H1 (cell line): ENCODE measurements at regions not wholly inside any gene's neighbourhood (a gene's known extent, or its start where the extent isn't known, plus 50 kb on each side); places are given as distances from the start of the nearest gene placed in this dataset.

Experiments used
- CTCF ChIA-PET: fragments of 300-600 bp; sonication (Branson Sonifier 250); formaldehyde crosslinking; loops from one replicate; lab custom pipeline; 2021; ENCODE audit not compliant: partially characterized antibody; lab: Charles Lee
- POLR2A ChIA-PET: fragments of 300-600 bp; sonication (Branson Sonifier 250); formaldehyde crosslinking; loops from one replicate; lab custom pipeline; 2021; ENCODE audit warnings: inconsistent platforms; ENCODE audit not compliant: partially characterized antibody; lab: Charles Lee
- DNase-seq, 2 experiments: peaks; one replicate each; pipeline versions ENCODE4 v3.0.0 to v3.0.0-alpha.2; 2010 to 2022; ENCODE audit warnings: low spot score in 2 of 2, low read depth in 1 of 2, mixed read lengths in 1 of 2
- FAIRE-seq: peaks from 2 replicates; lab custom pipeline; 2011; peaks lifted over from hg19 to GRCh38; lab: Jason Lieb, UNC
- H2AFZ ChIP-seq: 2 replicates; pipeline ENCODE4 v1.8.1; 2012; ENCODE audit warnings: low read length, inconsistent platforms
- H2AK5ac ChIP-seq: 2 replicates; pipeline ENCODE4 v1.6.1; 2013; ENCODE audit warnings: low read depth, low read length
- H2BK120ac ChIP-seq: replicated peaks from 2 replicates; pipeline ENCODE3; 2013; ENCODE audit warnings: low read depth, low read length, inconsistent platforms
- H2BK12ac ChIP-seq: 2 replicates; pipeline ENCODE4 v1.6.1; 2013; ENCODE audit warnings: low read depth, low read length
- H2BK15ac ChIP-seq: 2 replicates; pipeline ENCODE4 v1.6.1; 2013; ENCODE audit warnings: low read length
- H2BK20ac ChIP-seq: 2 replicates; pipeline ENCODE4 v1.6.1; 2013; ENCODE audit warnings: low read length
- H2BK5ac ChIP-seq: 2 replicates; pipeline ENCODE4 v1.6.1; 2013; ENCODE audit warnings: low read depth, low read length
- H3K14ac ChIP-seq: 2 replicates; pipeline ENCODE4 v1.6.1; 2013; ENCODE audit warnings: inconsistent platforms; ENCODE audit not compliant: insufficient read length
- H3K18ac ChIP-seq: 2 replicates; pipeline ENCODE4 v1.6.1; 2013; ENCODE audit warnings: low read length; ENCODE audit errors: extremely low read depth
- H3K23ac ChIP-seq: 2 replicates; pipeline ENCODE4 v1.6.1; 2013; ENCODE audit warnings: inconsistent platforms; ENCODE audit not compliant: insufficient read length
- H3K23me2 ChIP-seq: 2 replicates; pipeline ENCODE4 v1.6.1; 2013; ENCODE audit warnings: low read depth, low read length
- H3K27ac ChIP-seq: 2 replicates; pipeline ENCODE4 v1.6.1; 2011; ENCODE audit warnings: low read depth, low read length, inconsistent platforms
- H3K27me3 ChIP-seq, 4 experiments: replicated peaks in 1 of 4; 1 replicate in 1 of 4; 2 replicates in 3 of 4; pipeline versions ENCODE4 v1.6.1 to v1.8.1; 2011 to 2013; ENCODE audit warnings: low read length in 3 of 4, mild to moderate bottlenecking in 3 of 4, inconsistent platforms in 2 of 4, mixed read lengths in 2 of 4, moderate library complexity in 1 of 4; ENCODE audit not compliant: control insufficient read depth in 3 of 4, insufficient read depth in 3 of 4; ENCODE audit errors: extremely low read depth in 1 of 4
- H3K36me3 ChIP-seq, 4 experiments: 2 replicates each; pipeline versions ENCODE4 v1.6.1 to v1.8.1; 2011 to 2013; ENCODE audit warnings: mild to moderate bottlenecking in 4 of 4, low read length in 3 of 4, moderate library complexity in 2 of 4, control low read depth in 1 of 4, inconsistent platforms in 1 of 4; ENCODE audit not compliant: insufficient read depth in 4 of 4, control insufficient read depth in 2 of 4
- H3K4ac ChIP-seq: replicated peaks from 2 replicates; pipeline ENCODE3; 2013; ENCODE audit warnings: low read length, low read depth, mixed read lengths, inconsistent platforms; ENCODE audit not compliant: insufficient read length
- H3K4me1 ChIP-seq, 4 experiments: replicated peaks in 1 of 4; 1 replicate in 1 of 4; 2 replicates in 3 of 4; pipeline versions ENCODE4 v1.6.1 to v1.8.1; 2011 to 2013; ENCODE audit warnings: low read length in 3 of 4, inconsistent platforms in 2 of 4, mixed read lengths in 1 of 4; ENCODE audit not compliant: insufficient read depth in 4 of 4, control insufficient read depth in 3 of 4
- H3K4me2 ChIP-seq, 2 experiments: 2 replicates each; pipeline versions ENCODE4 v1.6.1 to v1.8.1; 2011 to 2013; ENCODE audit warnings: low read depth in 2 of 2, low read length in 2 of 2, control low read depth in 1 of 2, inconsistent platforms in 1 of 2, mild to moderate bottlenecking in 1 of 2; ENCODE audit not compliant: insufficient read depth in 1 of 2
- H3K4me3 ChIP-seq, 4 experiments: fragments of 200-600, 300-600 bp in 1 of 4; sonication (generic), shearing (Covaris generic), sonication (Bioruptor Twin) in 1 of 4; 2 replicates each; pipeline versions ENCODE4 v1.5.1 to v1.8.1; 2011 to 2016; ENCODE audit warnings: low read length in 4 of 4, low read depth in 3 of 4, control low read depth in 2 of 4, inconsistent platforms in 2 of 4, mild to moderate bottlenecking in 2 of 4, mixed read lengths in 1 of 4, moderate library complexity in 1 of 4; ENCODE audit not compliant: insufficient read depth in 2 of 4; ENCODE audit errors: extremely low read depth in 1 of 4
- H3K56ac ChIP-seq: replicated peaks from 2 replicates; pipeline ENCODE3; 2013; ENCODE audit warnings: low read depth, mild to moderate bottlenecking, mixed read lengths, low read length, inconsistent platforms; ENCODE audit not compliant: insufficient read length
- H3K79me1 ChIP-seq: 2 replicates; pipeline ENCODE4 v1.6.1; 2013; ENCODE audit warnings: low read depth, low read length, control low read depth
- H3K79me2 ChIP-seq, 2 experiments: 2 replicates each; pipeline versions ENCODE4 v1.6.1 to v1.8.1; 2012 to 2013; ENCODE audit warnings: low read length in 2 of 2, mild to moderate bottlenecking in 2 of 2, inconsistent platforms in 1 of 2; ENCODE audit not compliant: insufficient read depth in 2 of 2, control insufficient read depth in 1 of 2
- H3K9ac ChIP-seq, 4 experiments: replicated peaks in 1 of 4; 1 replicate in 1 of 4; 2 replicates in 3 of 4; pipeline versions ENCODE4 v1.6.1 to v1.8.1; 2011 to 2013; ENCODE audit warnings: low read depth in 3 of 4, low read length in 3 of 4, control low read depth in 2 of 4, mild to moderate bottlenecking in 2 of 4, moderate library complexity in 2 of 4, inconsistent platforms in 1 of 4; ENCODE audit errors: extremely low read depth in 1 of 4
- H3K9me3 ChIP-seq, 2 experiments: 2 replicates each; pipeline versions ENCODE4 v1.6.1 to v1.8.1; 2012 to 2013; ENCODE audit warnings: mild to moderate bottlenecking in 2 of 2, moderate library complexity in 2 of 2, control low read depth in 1 of 2, inconsistent platforms in 1 of 2, low read depth in 1 of 2, low read length in 1 of 2, mixed read lengths in 1 of 2; ENCODE audit not compliant: insufficient read depth in 2 of 2
- H4K20me1 ChIP-seq, 2 experiments: replicated peaks in 1 of 2; 2 replicates each; pipeline versions ENCODE3 to v1.8.1; 2011 to 2013; ENCODE audit warnings: inconsistent platforms in 2 of 2, low read length in 2 of 2, mild to moderate bottlenecking in 1 of 2; ENCODE audit not compliant: insufficient read depth in 2 of 2, control insufficient read depth in 1 of 2
- H4K5ac ChIP-seq: 2 replicates; pipeline ENCODE4 v1.6.1; 2013; ENCODE audit warnings: low read length, low read depth, mixed read lengths, inconsistent platforms; ENCODE audit not compliant: insufficient read length
- H4K8ac ChIP-seq: 2 replicates; pipeline ENCODE4 v1.8.0; 2013; ENCODE audit warnings: mild to moderate bottlenecking, moderate library complexity, low read length, inconsistent platforms; ENCODE audit not compliant: insufficient read depth; ENCODE audit errors: extremely low read depth
- H4K91ac ChIP-seq: replicated peaks from 2 replicates; pipeline ENCODE3; 2013; ENCODE audit warnings: low read length, mixed read lengths, inconsistent platforms; ENCODE audit not compliant: insufficient read length
- BRCA1 ChIP-seq: IDR thresholded peaks from 2 replicates; pipeline ENCODE4 v1.6.1; 2012; ENCODE audit warnings: low read depth, low read length, improper control_type of control experiment
- CHD2 ChIP-seq: IDR thresholded peaks from 2 replicates; pipeline ENCODE4 v1.6.1; 2012; ENCODE audit warnings: low read length, improper control_type of control experiment
- CTBP2 ChIP-seq: IDR thresholded peaks from 2 replicates; pipeline ENCODE4 v1.7.0; 2011; ENCODE audit warnings: borderline replicate concordance, mild to moderate bottlenecking, moderate library complexity, mixed read lengths, low read length; ENCODE audit not compliant: insufficient read depth, insufficient read length
- GABPA ChIP-seq: IDR thresholded peaks from 2 replicates; pipeline ENCODE4 v1.6.1; 2011; ENCODE audit warnings: mild to moderate bottlenecking, low read length, moderate library complexity, borderline replicate concordance; ENCODE audit not compliant: insufficient read depth
- KDM4A ChIP-seq: IDR thresholded peaks from one replicate; pipeline ENCODE4 v1.7.1; 2012; ENCODE audit warnings: low read depth, mild to moderate bottlenecking, moderate library complexity, low read length, inconsistent platforms; ENCODE audit not compliant: severe bottlenecking
- POLR2A ChIP-seq, 2 experiments: IDR thresholded peaks; 1 replicate in 1 of 2; 2 replicates in 1 of 2; pipeline ENCODE4 v1.6.1; 2011; ENCODE audit warnings: low read depth in 2 of 2, low read length in 2 of 2, mild to moderate bottlenecking in 2 of 2; ENCODE audit errors: control extremely low read depth in 1 of 2
- POLR2AphosphoS5 ChIP-seq: IDR thresholded peaks from 2 replicates; pipeline ENCODE4 v1.6.1; 2011; ENCODE audit warnings: low read depth, low read length
- POU5F1 ChIP-seq: IDR thresholded peaks from 2 replicates; pipeline ENCODE4 v1.6.1; 2011; ENCODE audit warnings: low read depth, mild to moderate bottlenecking, low read length, moderate library complexity
- RAD21 ChIP-seq, 2 experiments: IDR thresholded peaks in 1 of 2; conservative IDR thresholded peaks in 1 of 2; 2 replicates each; pipeline ENCODE4 v1.6.1; 2011; ENCODE audit warnings: low read depth in 2 of 2, low read length in 2 of 2, improper control_type of control experiment in 1 of 2, inconsistent platforms in 1 of 2, mild to moderate bottlenecking in 1 of 2, moderate library complexity in 1 of 2
- RFX5 ChIP-seq: IDR thresholded peaks from 2 replicates; pipeline ENCODE4 v1.6.1; 2011; ENCODE audit warnings: low read depth, low read length, improper control_type of control experiment, borderline replicate concordance
- SP1 ChIP-seq: IDR thresholded peaks from 2 replicates; pipeline ENCODE4 v1.6.1; 2011; ENCODE audit warnings: low read depth, low read length
- SP2 ChIP-seq: IDR thresholded peaks from 2 replicates; pipeline ENCODE4 v1.6.1; 2012; ENCODE audit warnings: mild to moderate bottlenecking, low read length, inconsistent platforms
- TAF1 ChIP-seq: IDR thresholded peaks from 2 replicates; pipeline ENCODE4 v1.6.1; 2011; ENCODE audit warnings: mild to moderate bottlenecking, low read depth, low read length
- TCF12 ChIP-seq: IDR thresholded peaks from 2 replicates; pipeline ENCODE4 v1.6.1; 2011; ENCODE audit warnings: low read depth, mild to moderate bottlenecking, low read length
- YY1 ChIP-seq: IDR thresholded peaks from 2 replicates; pipeline ENCODE4 v1.6.1; 2011; ENCODE audit warnings: low read depth, mild to moderate bottlenecking, low read length
- ZNF274 ChIP-seq: IDR thresholded peaks from 2 replicates; pipeline ENCODE4 v1.7.0; 2012; ENCODE audit warnings: low read length, borderline replicate concordance; ENCODE audit errors: extremely low read depth

GRCh38 chr7:11224535-11224934 lies 250.9 kb downstream of the PHF14 start:
- H4K5ac ChIP-seq, result no peak overlapping the region
- H3K14ac ChIP-seq, result no peak overlapping the region
- H2BK15ac ChIP-seq, result no peak overlapping the region
- H3K79me2 ChIP-seq, result no peaks in the 10 kb centered on the region
- H3K4me3 ChIP-seq, result no peak overlapping the region
- TF ChIP-seq CTBP2 (no peak), POLR2AphosphoS5 (no peak), POU5F1 (no peak), POLR2A (IDR thresholded peaks at IDR 0.05; ENCODE audit: control extremely low read depth in 1 of 2, low read depth in 2 of 2, low read length in 2 of 2) (no peak), SP1 (no peak), TAF1 (no peak), ZNF274 (no peak), CHD2 (no peak), YY1 (no peak), TCF12 (no peak), SP2 (no peak), KDM4A (no peak), GABPA (no peak), BRCA1 (no peak), RAD21 (IDR thresholded peaks at IDR 0.05 in 1 of 2, conservative IDR thresholded peaks at IDR 0.05 in 1 of 2; ENCODE audit: low read depth in 2 of 2, low read length in 2 of 2) (no peak), RFX5 (no peak)
- no peaks in the 10 kb centered on the region for H3K27me3 ChIP-seq
- no peaks in the 10 kb centered on the region for H3K4me1 ChIP-seq
- H2AFZ ChIP-seq, result no peak overlapping the region
- H3K9ac ChIP-seq, result no peak overlapping the region
- H3K36me3 ChIP-seq, result no peaks in the 10 kb centered on the region
- CTCF ChIA-PET, result interaction anchor here (0.6 to 6.6 kb wide), 4 partner anchors 12 to 210 kb away, joined by 3 to 37 read pairs (median 3); no protein-coding TSS in a partner anchor
- no peak overlapping the region for H3K4ac ChIP-seq
- H2AK5ac ChIP-seq, result no peak overlapping the region
- FAIRE-seq (no peak), DNase-seq (no peak)
- H2BK5ac ChIP-seq, result no peak overlapping the region
- H3K79me1 ChIP-seq, result no peaks in the 10 kb centered on the region
- no peak overlapping the region for H4K8ac ChIP-seq
- H3K9me3 ChIP-seq, result no peaks in the 10 kb centered on the region
- POLR2A ChIA-PET, result no interaction called here
- no peak overlapping the region for H3K27ac ChIP-seq
- H2BK120ac ChIP-seq, result no peak overlapping the region
- H3K18ac ChIP-seq, result no peak overlapping the region
- H4K20me1 ChIP-seq, result peaks cover 0 to 2% of the 10 kb centered on the region in 2 experiments
- no peak overlapping the region for H2BK12ac ChIP-seq
- no peak overlapping the region for H4K91ac ChIP-seq
- H3K4me2 ChIP-seq, result no peak overlapping the region
- no peak overlapping the region for H3K23ac ChIP-seq
- H3K56ac ChIP-seq, result no peak overlapping the region
- H3K23me2 ChIP-seq, result no peaks in the 10 kb centered on the region
- H2BK20ac ChIP-seq, result no peak overlapping the region
